ENCODE measurements at regions not wholly inside any gene's neighbourhood (a gene's known extent, or its start where the extent isn't known, plus 50 kb on each side); places are given as distances from the start of the nearest gene placed in this dataset.

DNA sequence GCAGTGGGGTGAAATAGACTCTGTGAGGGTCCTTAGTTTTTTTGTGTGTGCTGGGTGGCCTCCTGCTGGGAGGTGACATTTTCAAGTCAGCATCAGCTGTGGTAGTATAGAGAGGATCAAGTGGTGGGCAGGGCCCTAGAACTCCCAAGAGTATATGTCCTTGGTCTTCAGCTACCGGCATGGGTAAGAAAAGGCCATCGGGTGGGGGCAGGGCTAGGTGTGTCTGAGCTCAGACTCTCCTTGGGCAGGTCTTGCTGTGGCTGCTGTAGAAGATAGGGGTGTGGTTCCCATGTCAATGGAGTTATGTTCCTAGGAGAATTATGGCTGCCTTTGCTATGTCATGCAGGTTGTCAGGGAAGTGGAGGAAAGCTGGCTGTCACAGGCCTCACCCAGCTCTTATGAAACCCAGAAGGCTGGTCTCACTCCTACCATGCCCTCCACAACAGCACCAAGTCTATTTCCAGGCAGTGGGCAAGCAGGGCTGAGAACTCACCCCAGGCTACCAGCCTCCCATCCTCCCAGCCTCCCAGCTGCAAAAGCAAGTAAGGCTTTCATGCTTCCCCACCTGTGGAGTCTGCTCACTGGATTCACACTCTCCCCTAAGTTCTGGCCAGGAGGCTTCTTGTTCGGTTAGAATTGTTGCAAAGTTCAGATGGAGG lies 130.6 kb upstream of the SOX1 start:
- Histone ChIP-seq H3K4me3 (replicated peaks in 1 of 3) (no peak overlapping the region), H3K27me3 (no peaks in the 10 kb centered on the region), H3K27ac (no peak overlapping the region), H3K4me1 (no peaks in the 10 kb centered on the region), H3K9me3 (no peaks in the 10 kb centered on the region), H3K36me3 (no peaks in the 10 kb centered on the region)
- intact Hi-C loops (cut with DNase I): no loop called here
- DNase-seq: no peak
- WGBS, 2 donors: 81 to 82% methylated on average over 3 of the region's 3 CpGs
- no peak for TF ChIP-seq POLR2A (IDR thresholded peaks at IDR 0.05)
- TF ChIP-seq, protein P1, sequence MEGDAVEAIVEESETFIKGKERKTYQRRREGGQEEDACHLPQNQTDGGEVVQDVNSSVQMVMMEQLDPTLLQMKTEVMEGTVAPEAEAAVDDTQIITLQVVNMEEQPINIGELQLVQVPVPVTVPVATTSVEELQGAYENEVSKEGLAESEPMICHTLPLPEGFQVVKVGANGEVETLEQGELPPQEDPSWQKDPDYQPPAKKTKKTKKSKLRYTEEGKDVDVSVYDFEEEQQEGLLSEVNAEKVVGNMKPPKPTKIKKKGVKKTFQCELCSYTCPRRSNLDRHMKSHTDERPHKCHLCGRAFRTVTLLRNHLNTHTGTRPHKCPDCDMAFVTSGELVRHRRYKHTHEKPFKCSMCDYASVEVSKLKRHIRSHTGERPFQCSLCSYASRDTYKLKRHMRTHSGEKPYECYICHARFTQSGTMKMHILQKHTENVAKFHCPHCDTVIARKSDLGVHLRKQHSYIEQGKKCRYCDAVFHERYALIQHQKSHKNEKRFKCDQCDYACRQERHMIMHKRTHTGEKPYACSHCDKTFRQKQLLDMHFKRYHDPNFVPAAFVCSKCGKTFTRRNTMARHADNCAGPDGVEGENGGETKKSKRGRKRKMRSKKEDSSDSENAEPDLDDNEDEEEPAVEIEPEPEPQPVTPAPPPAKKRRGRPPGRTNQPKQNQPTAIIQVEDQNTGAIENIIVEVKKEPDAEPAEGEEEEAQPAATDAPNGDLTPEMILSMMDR (IDR thresholded peaks at IDR 0.05): no peak

DNA sequence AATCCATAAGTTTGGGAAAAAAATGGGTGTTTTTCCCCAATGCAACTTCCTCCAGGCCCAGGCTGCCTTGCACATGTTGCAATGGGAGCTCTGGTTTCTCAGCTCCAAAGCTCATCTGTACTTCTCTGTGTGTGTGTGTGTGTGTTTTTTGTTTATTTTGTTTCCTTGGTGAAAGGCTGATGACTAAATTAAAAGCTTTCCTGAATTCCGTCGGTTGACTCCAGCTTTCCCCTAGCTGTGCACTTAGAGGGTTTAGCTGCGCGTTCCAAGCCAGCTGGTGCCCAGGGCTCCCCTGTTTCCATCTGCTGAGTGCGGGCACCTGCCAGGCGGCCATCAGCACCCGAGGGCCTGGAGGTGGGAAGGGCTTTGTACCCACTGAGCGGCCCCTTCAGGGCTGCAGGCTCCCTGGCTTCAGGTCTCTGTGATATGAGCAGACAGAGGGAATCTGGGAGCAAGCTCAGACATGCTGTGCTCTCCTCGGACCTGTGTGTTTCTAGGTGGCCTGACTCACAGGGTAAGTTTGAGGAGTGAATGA lies 129.1 kb upstream of the SOX1 start:
- Histone ChIP-seq H3K36me3 (no peaks in the 10 kb centered on the region), H3K27me3 (no peaks in the 10 kb centered on the region), H3K9me3 (no peaks in the 10 kb centered on the region), H3K27ac (no peak overlapping the region), H3K4me3 (replicated peaks in 1 of 3) (no peak overlapping the region), H3K4me1 (no peaks in the 10 kb centered on the region)
- intact Hi-C loops (cut with DNase I): no loop called here
- no peak for DNase-seq
- TF ChIP-seq, protein P1 (IDR thresholded peaks at IDR 0.05): no peak
- WGBS, 2 donors: 58 to 65% methylated on average over 9 of the region's 9 CpGs

DNA sequence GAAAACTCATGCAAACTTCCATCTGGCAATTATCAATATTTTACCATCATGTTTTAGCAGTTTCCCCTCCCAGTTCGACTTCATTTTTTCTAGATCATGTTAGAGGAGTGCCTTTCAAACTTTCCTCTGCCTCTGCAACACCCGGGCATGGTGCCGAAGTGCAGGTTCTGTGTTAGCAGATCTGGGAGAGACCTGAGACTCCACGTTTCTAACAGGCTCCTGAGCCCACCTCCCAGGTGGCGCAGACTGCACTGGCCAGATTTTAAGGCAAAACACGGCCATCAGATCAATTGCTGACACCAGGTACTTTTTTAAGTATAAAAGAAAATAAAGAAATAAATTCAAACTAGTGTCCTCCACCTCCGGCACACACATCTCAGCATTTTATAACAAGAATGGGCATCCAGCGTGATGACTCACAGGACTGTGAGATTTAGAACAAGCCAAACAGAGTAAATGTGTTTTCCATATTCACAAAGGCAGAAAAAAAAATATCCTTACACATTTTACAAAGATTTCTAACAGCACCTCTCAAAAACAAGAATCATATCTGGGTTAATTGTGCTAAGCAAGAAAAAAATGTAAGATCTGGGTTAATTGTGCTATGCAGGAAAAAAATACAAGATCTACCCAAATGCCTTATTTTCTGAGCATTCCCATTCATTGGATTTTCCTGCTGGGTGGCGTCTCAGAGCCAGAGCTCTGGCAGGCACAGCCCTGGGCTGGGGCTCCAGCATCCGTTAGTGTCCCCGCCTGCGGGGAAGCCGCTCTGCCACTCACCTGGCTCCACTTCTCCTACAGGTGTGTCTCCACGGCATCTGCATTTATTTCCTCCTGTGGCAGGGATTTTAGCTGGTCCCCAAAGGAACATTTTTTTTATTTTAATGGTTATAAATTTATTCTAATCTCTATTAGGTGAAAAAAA lies 127.9 kb upstream of the SOX1 start:
- 74 to 78% methylated on average over 14 of the region's 14 CpGs for WGBS, 2 donors
- H3K36me3 ChIP-seq: no peaks in the 10 kb centered on the region
- no peak for TF ChIP-seq POLR2A (IDR thresholded peaks at IDR 0.05)
- TF ChIP-seq, protein P1 (IDR thresholded peaks at IDR 0.05): no peak

DNA sequence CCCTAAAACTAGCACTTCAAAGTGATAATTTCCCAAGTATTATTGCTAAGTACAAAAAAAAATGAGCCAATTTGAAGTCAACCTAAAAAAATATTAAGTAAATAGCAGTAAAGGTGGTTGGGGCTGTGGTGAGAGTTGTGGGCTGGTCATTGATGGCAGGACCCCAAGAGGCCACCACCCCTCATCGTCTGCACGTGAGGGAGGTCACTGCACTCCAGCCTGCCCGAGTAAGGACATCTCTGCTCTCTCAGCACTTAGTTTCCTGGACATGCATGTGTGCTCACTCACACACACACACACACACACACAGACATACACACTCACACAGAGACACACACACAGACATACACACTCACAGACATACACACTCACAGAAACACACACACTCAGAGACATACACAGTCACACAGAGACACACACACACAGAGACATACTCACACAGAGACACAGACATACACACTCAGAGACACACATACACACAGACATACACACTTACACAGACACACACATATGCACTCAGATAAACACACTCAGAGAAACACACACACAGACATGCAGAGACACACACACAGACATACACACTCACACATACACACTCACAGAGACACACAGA lies 127.2 kb upstream of the SOX1 start:
- intact Hi-C loops (cut with DNase I): no loop called here
- Histone ChIP-seq H3K36me3 (no peaks in the 10 kb centered on the region), H3K4me1 (no peaks in the 10 kb centered on the region), H3K27me3 (no peaks in the 10 kb centered on the region), H3K4me3 (replicated peaks in 1 of 3) (no peak overlapping the region), H3K27ac (no peak overlapping the region), H3K9me3 (no peaks in the 10 kb centered on the region)
- 49 to 56% methylated on average over 3 of the region's 3 CpGs for WGBS, 2 donors
- no peak for TF ChIP-seq POLR2A (IDR thresholded peaks at IDR 0.05)
- TF ChIP-seq, protein P1 (IDR thresholded peaks at IDR 0.05): no peak
- DNase-seq: no peak

More for the DNA sequence above, 127.9 kb upstream of the SOX1 start:
- H3K27ac ChIP-seq: no peak overlapping the region
- intact Hi-C loops (cut with DNase I): no loop called here
- H3K27me3 ChIP-seq: no peaks in the 10 kb centered on the region
- DNase-seq: no peak
- no peaks in the 10 kb centered on the region for H3K9me3 ChIP-seq
- no peak overlapping the region for H3K4me3 ChIP-seq (replicated peaks in 1 of 3)
- no peaks in the 10 kb centered on the region for H3K4me1 ChIP-seq

All from thyroid gland (tissue), 4 donors.